H1 (cell line): ENCODE measurements at regions not wholly inside any gene's neighbourhood (a gene's known extent, or its start where the extent isn't known, plus 50 kb on each side); places are given as distances from the start of the nearest gene placed in this dataset.

Source experiments
- BRCA1 ChIP-seq: IDR thresholded peaks from 2 replicates; pipeline ENCODE4 v1.6.1; 2012; ENCODE audit warnings: low read depth, low read length, improper control_type of control experiment
- CHD1 ChIP-seq: IDR thresholded peaks from 2 replicates; pipeline ENCODE4 v1.6.1; 2012; ENCODE audit warnings: low read depth, low read length, improper control_type of control experiment
- EGR1 ChIP-seq: IDR thresholded peaks from 2 replicates; pipeline ENCODE4 v1.6.1; 2011; ENCODE audit warnings: low read depth, low read length, borderline replicate concordance
- EP300 ChIP-seq, 2 experiments: IDR thresholded peaks; 1 replicate in 1 of 2; 2 replicates in 1 of 2; pipeline ENCODE4 v1.6.1; 2011 to 2012; ENCODE audit warnings: low read depth in 2 of 2, low read length in 2 of 2, mild to moderate bottlenecking in 2 of 2, borderline replicate concordance in 1 of 2, inconsistent platforms in 1 of 2, moderate library complexity in 1 of 2
- EZH2 ChIP-seq: fragments of 200-600 bp; sonication (generic); IDR thresholded peaks from 2 replicates; pipeline ENCODE4 v1.7.1; 2012; ENCODE audit warnings: low read depth, mild to moderate bottlenecking, moderate library complexity, low read length, inconsistent platforms; ENCODE audit not compliant: severe bottlenecking
- PHF8 ChIP-seq: fragments of 200-600 bp; sonication (generic); conservative IDR thresholded peaks from 2 replicates; pipeline ENCODE4 v1.7.1; 2012; ENCODE audit warnings: low read depth, mild to moderate bottlenecking, inconsistent platforms, low read length, moderate library complexity
- POLR2AphosphoS5 ChIP-seq: IDR thresholded peaks from 2 replicates; pipeline ENCODE4 v1.6.1; 2011; ENCODE audit warnings: low read depth, low read length
- POU5F1 ChIP-seq: IDR thresholded peaks from 2 replicates; pipeline ENCODE4 v1.6.1; 2011; ENCODE audit warnings: low read depth, mild to moderate bottlenecking, low read length, moderate library complexity
- SUZ12 ChIP-seq: fragments of 200-600 bp; sonication (generic); IDR thresholded peaks from 2 replicates; pipeline ENCODE4 v1.6.1; 2012; ENCODE audit warnings: mild to moderate bottlenecking, inconsistent platforms, low read length, moderate library complexity, mixed read lengths
- TAF1 ChIP-seq: IDR thresholded peaks from 2 replicates; pipeline ENCODE4 v1.6.1; 2011; ENCODE audit warnings: mild to moderate bottlenecking, low read depth, low read length
- TF ChIP-seq, protein P1 (sequence below), 3 experiments: IDR thresholded peaks; 1 replicate in 2 of 3; 2 replicates in 1 of 3; pipeline versions ENCODE4 v1.5.1 to v1.6.1; 2011; ENCODE audit warnings: low read length in 3 of 3, mild to moderate bottlenecking in 3 of 3, inconsistent platforms in 2 of 3, low read depth in 1 of 3, moderate library complexity in 1 of 3; ENCODE audit not compliant: insufficient read depth in 1 of 3; ENCODE audit errors: control extremely low read depth in 1 of 3
- TF ChIP-seq, protein P2 (sequence below): IDR thresholded peaks from 2 replicates; pipeline ENCODE4 v1.6.1; 2012; ENCODE audit warnings: low read length, inconsistent platforms
- TF ChIP-seq, protein P3 (sequence below): IDR thresholded peaks from 2 replicates; pipeline ENCODE4 v1.6.1; 2011; ENCODE audit warnings: low read length, improper control_type of control experiment

DNA sequence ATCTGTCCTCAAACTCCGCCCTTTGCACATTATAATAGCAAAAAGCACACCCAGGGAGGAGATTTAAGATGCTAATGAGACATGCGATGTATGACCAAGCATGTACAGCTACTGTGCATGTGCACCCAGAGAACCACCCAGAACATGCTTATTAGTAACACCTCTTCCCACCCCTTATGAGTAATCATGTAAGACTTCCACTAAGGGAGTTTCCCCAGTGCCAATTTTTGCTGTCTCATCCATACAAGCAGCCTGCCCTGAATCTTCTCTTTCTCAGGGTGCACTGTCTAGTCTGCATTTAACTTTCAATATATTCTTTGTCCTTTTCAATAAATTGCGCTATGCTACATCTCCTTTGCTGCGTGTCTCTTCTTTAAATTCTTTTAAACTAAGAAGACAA, 830.0 kb upstream of the NOVA1 start:
- no peak for TF ChIP-seq POLR2AphosphoS5
- no peak for TF ChIP-seq TAF1
- TF ChIP-seq BRCA1 = no peak
- TF ChIP-seq PHF8 = no peak
- TF ChIP-seq, protein P1, sequence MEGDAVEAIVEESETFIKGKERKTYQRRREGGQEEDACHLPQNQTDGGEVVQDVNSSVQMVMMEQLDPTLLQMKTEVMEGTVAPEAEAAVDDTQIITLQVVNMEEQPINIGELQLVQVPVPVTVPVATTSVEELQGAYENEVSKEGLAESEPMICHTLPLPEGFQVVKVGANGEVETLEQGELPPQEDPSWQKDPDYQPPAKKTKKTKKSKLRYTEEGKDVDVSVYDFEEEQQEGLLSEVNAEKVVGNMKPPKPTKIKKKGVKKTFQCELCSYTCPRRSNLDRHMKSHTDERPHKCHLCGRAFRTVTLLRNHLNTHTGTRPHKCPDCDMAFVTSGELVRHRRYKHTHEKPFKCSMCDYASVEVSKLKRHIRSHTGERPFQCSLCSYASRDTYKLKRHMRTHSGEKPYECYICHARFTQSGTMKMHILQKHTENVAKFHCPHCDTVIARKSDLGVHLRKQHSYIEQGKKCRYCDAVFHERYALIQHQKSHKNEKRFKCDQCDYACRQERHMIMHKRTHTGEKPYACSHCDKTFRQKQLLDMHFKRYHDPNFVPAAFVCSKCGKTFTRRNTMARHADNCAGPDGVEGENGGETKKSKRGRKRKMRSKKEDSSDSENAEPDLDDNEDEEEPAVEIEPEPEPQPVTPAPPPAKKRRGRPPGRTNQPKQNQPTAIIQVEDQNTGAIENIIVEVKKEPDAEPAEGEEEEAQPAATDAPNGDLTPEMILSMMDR (IDR thresholded peaks at IDR 0.05; ENCODE audit: control extremely low read depth in 1 of 3, insufficient read depth in 1 of 3, low read depth in 1 of 3, low read length in 3 of 3) = no peak
- TF ChIP-seq, protein P2, sequence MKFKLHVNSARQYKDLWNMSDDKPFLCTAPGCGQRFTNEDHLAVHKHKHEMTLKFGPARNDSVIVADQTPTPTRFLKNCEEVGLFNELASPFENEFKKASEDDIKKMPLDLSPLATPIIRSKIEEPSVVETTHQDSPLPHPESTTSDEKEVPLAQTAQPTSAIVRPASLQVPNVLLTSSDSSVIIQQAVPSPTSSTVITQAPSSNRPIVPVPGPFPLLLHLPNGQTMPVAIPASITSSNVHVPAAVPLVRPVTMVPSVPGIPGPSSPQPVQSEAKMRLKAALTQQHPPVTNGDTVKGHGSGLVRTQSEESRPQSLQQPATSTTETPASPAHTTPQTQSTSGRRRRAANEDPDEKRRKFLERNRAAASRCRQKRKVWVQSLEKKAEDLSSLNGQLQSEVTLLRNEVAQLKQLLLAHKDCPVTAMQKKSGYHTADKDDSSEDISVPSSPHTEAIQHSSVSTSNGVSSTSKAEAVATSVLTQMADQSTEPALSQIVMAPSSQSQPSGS = no peak
- TF ChIP-seq EZH2 = no peak
- TF ChIP-seq CHD1 = no peak
- TF ChIP-seq EGR1 = no peak
- TF ChIP-seq SUZ12 = no peak
- no peak for TF ChIP-seq EP300 (IDR thresholded peaks at IDR 0.05; ENCODE audit: borderline replicate concordance in 1 of 2, low read depth in 2 of 2, low read length in 2 of 2)
- TF ChIP-seq POU5F1 = no peak
- TF ChIP-seq, protein P3, sequence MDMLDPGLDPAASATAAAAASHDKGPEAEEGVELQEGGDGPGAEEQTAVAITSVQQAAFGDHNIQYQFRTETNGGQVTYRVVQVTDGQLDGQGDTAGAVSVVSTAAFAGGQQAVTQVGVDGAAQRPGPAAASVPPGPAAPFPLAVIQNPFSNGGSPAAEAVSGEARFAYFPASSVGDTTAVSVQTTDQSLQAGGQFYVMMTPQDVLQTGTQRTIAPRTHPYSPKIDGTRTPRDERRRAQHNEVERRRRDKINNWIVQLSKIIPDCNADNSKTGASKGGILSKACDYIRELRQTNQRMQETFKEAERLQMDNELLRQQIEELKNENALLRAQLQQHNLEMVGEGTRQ = no peak
